ENCODE measurements at regions not wholly inside any gene's neighbourhood (a gene's known extent, or its start where the extent isn't known, plus 50 kb on each side); places are given as distances from the start of the nearest gene placed in this dataset.
A peak's percentile ranks its signal among the peaks of the same experiment; 100 is the strongest.

- DNase-seq = peak; percentile 10
Observed at GRCh38 chr11:81496601-81497000, 1237.1 kb downstream of the FAM181B start.

- DNase-seq = no peak
Observed at GRCh38 chr11:81495699-81496292, 1237.9 kb downstream of the FAM181B start.

- no peak for DNase-seq
Observed at GRCh38 chr11:81494431-81494830, 1239.2 kb downstream of the FAM181B start.

- no peak for DNase-seq
Observed at GRCh38 chr11:81492923-81493445, 1240.7 kb downstream of the FAM181B start.

- no peak for DNase-seq
Observed at GRCh38 chr11:81487109-81487508, 1246.6 kb downstream of the FAM181B start.

GRCh38 chr11:81484196-81484595 is 1249.5 kb downstream of the FAM181B start:
- peak; percentile 25 for DNase-seq

GRCh38 chr11:81477277-81477676 is 1256.4 kb downstream of the FAM181B start:
- DNase-seq = no peak

- DNase-seq = no peak
Observed at GRCh38 chr11:81476345-81476744, 1257.3 kb downstream of the FAM181B start.

- no peak for DNase-seq
Observed at GRCh38 chr11:81472646-81473045, 1261.0 kb downstream of the FAM181B start.

- DNase-seq = no peak
Observed at GRCh38 chr11:81470446-81470845, 1263.2 kb downstream of the FAM181B start.

- DNase-seq = no peak
Observed at GRCh38 chr11:81459766-81460306, 1273.8 kb downstream of the FAM181B start.

- no peak for DNase-seq
Observed at GRCh38 chr11:81449588-81450156, 1284.0 kb downstream of the FAM181B start.

GRCh38 chr11:81444297-81444696 is 1289.4 kb downstream of the FAM181B start:
- no peak for DNase-seq

- no peak for DNase-seq
Observed at GRCh38 chr11:81432333-81432732, 1301.3 kb downstream of the FAM181B start.

- DNase-seq = no peak
Observed at GRCh38 chr11:81424822-81425221, 1308.8 kb downstream of the FAM181B start.

GRCh38 chr11:81422402-81422801 is 1311.3 kb downstream of the FAM181B start:
- DNase-seq = no peak

GRCh38 chr11:81421251-81421860 is 1312.3 kb downstream of the FAM181B start:
- DNase-seq = no peak

GRCh38 chr11:81420668-81421250 is 1312.9 kb downstream of the FAM181B start:
- no peak for DNase-seq

GRCh38 chr11:81397316-81397715 is 1336.3 kb downstream of the FAM181B start:
- DNase-seq = no peak

- DNase-seq = no peak
Observed at GRCh38 chr11:81394311-81394710, 1339.4 kb downstream of the FAM181B start.

GRCh38 chr11:81388326-81388725 is 1345.3 kb downstream of the FAM181B start:
- DNase-seq = peak; percentile 13

- DNase-seq = no peak
Observed at GRCh38 chr11:81380395-81380794, 1353.3 kb downstream of the FAM181B start.

GRCh38 chr11:81377418-81377817 is 1356.2 kb downstream of the FAM181B start:
- no peak for DNase-seq

GRCh38 chr11:81373986-81374385 is 1359.7 kb downstream of the FAM181B start:
- no peak for DNase-seq

Measured in retina (tissue), 1 donor.